SJCRH30 (cell line): ENCODE measurements at regions not wholly inside any gene's neighbourhood (a gene's known extent, or its start where the extent isn't known, plus 50 kb on each side); places are given as distances from the start of the nearest gene placed in this dataset.
"Not testable (repeated sequence)": the region's sequence is repeated elsewhere in the genome, so short reads cannot be mapped to it uniquely, and the experiment has no call there.

Experiments used
- DNase-seq, 2 experiments: peaks; one replicate each; pipeline ENCODE4 v3.0.0-alpha.2; 2015 to 2020
- H3K27ac ChIP-seq: fragments of 250-450 bp; sonication (Bioruptor Pico); 2 replicates; pipeline ENCODE4 v1.5.1; 2020; ENCODE audit warnings: mild to moderate bottlenecking, moderate library complexity
- H3K27me3 ChIP-seq: fragments of 250-450 bp; sonication (Bioruptor Pico); 2 replicates; pipeline ENCODE4 v1.5.1; 2020; ENCODE audit warnings: mild to moderate bottlenecking, moderate library complexity
- H3K36me3 ChIP-seq: fragments of 250-450 bp; sonication (Bioruptor Pico); 2 replicates; pipeline ENCODE4 v1.5.1; 2020; ENCODE audit warnings: mild to moderate bottlenecking, moderate library complexity
- H3K4me1 ChIP-seq: fragments of 250-450 bp; sonication (Bioruptor Pico); 2 replicates; pipeline ENCODE4 v1.5.1; 2020; ENCODE audit warnings: mild to moderate bottlenecking, moderate library complexity
- H3K4me3 ChIP-seq: fragments of 250-450 bp; sonication (Bioruptor Pico); 2 replicates; pipeline ENCODE4 v1.5.1; 2020; ENCODE audit warnings: mild to moderate bottlenecking, moderate library complexity
- H3K9me3 ChIP-seq: fragments of 250-450 bp; sonication (Bioruptor Pico); replicated peaks from 2 replicates; pipeline ENCODE4 v1.5.1; 2020; ENCODE audit warnings: mild to moderate bottlenecking, moderate library complexity

DNA sequence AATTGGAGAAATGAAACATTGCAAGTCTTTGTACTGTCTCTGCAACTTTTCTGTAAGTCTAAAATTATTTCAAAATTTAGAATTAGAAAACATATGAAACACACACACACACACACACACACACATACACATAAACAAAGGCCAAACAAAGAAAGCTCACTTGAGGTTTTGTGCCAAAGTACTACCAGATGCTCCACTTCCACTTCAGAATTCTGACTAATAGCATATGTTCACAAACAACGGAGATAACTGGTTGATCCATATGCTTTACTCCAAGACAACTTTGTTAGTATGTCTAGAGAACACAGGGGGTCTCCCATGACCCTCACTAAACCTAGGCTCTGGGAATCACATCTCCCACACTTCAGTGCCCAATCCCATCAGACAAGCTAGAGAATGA is 133.8 kb upstream of the CLEC14A start:
- no peak overlapping the region for H3K4me3 ChIP-seq
- H3K9me3 ChIP-seq, result no peaks in the 10 kb centered on the region
- H3K27me3 ChIP-seq, result no peaks in the 10 kb centered on the region
- H3K4me1 ChIP-seq, result no peaks in the 10 kb centered on the region
- H3K36me3 ChIP-seq, result no peaks in the 10 kb centered on the region
- H3K27ac ChIP-seq, result no peak overlapping the region
- DNase-seq, result no peak

DNA sequence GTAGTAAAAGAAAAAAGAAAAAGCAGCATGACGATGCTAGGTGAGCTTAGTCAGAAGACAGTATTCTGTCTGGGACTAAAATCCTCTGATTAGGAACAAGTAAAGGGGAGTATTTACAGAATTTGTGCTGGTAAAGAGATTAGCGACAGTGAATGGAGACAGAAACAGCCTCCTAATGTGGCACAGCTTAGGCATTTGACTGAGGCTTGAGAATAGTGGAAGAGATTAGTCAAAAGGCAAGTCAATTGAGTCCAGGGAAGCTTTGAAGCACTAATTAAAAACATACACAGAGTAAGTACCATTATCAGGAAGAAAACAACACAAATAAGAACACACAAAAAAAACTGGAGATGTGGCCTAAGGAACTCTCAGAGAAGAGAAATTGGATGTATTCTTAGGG is 131.9 kb upstream of the CLEC14A start:
- H3K4me3 ChIP-seq, result no peak overlapping the region
- no peak for DNase-seq
- no peaks in the 10 kb centered on the region for H3K4me1 ChIP-seq
- no peaks in the 10 kb centered on the region for H3K36me3 ChIP-seq
- H3K27ac ChIP-seq, result no peak overlapping the region
- no peaks in the 10 kb centered on the region for H3K27me3 ChIP-seq
- H3K9me3 ChIP-seq, result no peaks in the 10 kb centered on the region

DNA sequence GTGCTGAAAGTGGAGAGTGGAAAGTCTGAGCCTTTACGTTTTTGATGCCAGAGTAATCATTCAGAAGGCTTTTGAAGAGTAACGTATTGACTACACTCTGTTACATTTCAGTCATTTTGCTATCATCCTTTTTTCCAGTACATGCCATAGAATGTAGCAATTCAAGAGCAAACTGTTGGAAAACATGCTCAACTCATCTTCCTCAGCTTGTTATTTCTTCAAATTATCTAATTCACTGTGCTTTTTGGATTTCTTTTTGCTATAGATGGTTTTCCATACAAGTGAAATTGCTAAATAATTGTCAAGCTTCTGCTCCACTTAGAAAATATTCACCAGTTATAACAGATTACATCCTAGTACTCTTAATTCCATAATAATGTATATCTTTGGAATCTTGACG is 129.9 kb upstream of the CLEC14A start:
- peaks cover 12% of the 10 kb centered on the region for H3K9me3 ChIP-seq
- no peaks in the 10 kb centered on the region for H3K36me3 ChIP-seq
- no peak overlapping the region for H3K4me3 ChIP-seq
- H3K27me3 ChIP-seq, result no peaks in the 10 kb centered on the region
- DNase-seq, result no peak
- no peak overlapping the region for H3K27ac ChIP-seq
- H3K4me1 ChIP-seq, result no peaks in the 10 kb centered on the region

DNA sequence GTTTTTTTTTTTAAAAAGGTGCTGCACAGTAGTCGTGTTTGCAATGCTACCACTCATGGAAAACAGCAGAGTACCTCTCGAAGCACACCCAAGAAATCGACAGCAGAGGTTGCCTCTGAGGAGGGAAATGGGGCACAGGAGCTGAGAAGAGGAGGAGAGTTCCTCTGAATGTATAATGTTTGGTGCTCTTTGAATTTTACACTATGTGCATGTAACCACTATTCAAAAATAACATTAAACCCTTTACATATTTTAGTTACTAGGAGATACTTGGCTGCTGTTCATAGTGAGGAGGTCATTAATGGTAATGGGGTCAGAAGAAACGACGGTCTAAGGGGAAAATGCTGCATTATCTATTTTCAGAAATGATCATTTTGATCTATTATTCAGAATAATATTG is 129.4 kb upstream of the CLEC14A start:
- no peak for DNase-seq
- H3K27ac ChIP-seq, result no peak overlapping the region
- no peaks in the 10 kb centered on the region for H3K4me1 ChIP-seq
- H3K36me3 ChIP-seq, result no peaks in the 10 kb centered on the region
- no peaks in the 10 kb centered on the region for H3K27me3 ChIP-seq
- peaks cover 12% of the 10 kb centered on the region for H3K9me3 ChIP-seq
- H3K4me3 ChIP-seq, result no peak overlapping the region

DNA sequence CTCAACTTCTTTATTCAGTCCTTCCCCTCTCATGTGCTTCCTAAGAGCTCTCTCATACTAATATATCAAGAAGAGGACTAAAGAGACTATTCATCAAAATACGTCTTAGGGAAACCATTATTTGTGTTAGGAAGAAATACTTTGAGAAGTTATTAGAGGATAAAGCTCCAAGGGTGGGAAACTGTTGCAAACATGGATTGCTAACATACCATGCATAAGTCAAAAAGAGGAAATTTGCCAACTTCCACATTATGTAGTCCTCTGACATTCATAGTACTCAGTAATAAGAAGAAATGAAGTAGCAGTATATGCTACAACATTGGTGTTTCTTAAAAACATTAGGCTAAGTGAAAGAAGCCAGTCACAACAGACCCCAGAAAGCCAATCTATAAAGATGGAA is 128.8 kb upstream of the CLEC14A start:
- H3K36me3 ChIP-seq, result no peaks in the 10 kb centered on the region
- no peak overlapping the region for H3K27ac ChIP-seq
- H3K4me1 ChIP-seq, result no peaks in the 10 kb centered on the region
- DNase-seq, result no peak
- no peak overlapping the region for H3K4me3 ChIP-seq
- no peaks in the 10 kb centered on the region for H3K27me3 ChIP-seq
- H3K9me3 ChIP-seq, result peaks cover 12% of the 10 kb centered on the region

DNA sequence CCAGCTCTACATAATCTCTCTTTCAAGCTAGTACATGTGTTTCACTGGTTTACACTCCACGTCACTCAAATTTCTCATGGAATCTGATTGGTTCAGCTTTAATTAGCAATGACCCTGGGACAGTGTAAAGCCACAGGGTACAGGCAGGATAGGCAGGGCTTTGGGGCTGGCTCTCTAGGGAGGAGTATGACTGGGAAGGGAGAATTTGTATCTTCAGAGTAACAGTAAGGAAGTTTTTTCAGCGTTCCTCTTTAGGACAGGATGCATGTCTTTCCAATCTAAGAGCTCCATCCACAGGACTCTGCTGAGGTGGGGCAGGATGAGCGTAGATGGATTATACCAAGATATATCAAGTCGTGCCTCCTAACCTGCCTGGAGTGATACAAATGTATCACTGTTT is 112.0 kb upstream of the CLEC14A start:
- no peaks in the 10 kb centered on the region for H3K9me3 ChIP-seq
- H3K4me3 ChIP-seq, result no peak overlapping the region
- no peaks in the 10 kb centered on the region for H3K27me3 ChIP-seq
- H3K36me3 ChIP-seq, result no peaks in the 10 kb centered on the region
- no peak for DNase-seq
- no peak overlapping the region for H3K27ac ChIP-seq
- no peaks in the 10 kb centered on the region for H3K4me1 ChIP-seq

DNA sequence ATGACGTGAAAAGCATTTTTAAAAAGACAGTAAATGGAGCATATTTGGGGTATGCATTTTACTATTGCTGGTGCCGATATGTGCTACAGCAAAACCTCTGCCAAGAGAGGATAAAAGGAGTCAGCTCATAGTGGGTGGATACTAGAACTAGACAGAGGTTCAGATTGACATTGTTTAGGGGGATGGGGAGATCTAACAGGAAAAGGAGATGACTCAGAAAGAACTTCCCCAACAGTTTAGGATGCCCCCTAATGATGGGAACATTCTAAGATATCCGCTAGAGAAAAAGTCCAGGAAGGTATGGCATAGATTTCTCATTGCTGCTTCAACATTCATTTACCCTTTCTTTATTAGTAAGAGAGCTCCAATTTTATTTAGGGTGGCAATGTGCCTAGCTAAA is 110.5 kb upstream of the CLEC14A start:
- no peaks in the 10 kb centered on the region for H3K36me3 ChIP-seq
- H3K4me1 ChIP-seq, result no peaks in the 10 kb centered on the region
- H3K27ac ChIP-seq, result no peak overlapping the region
- no peaks in the 10 kb centered on the region for H3K9me3 ChIP-seq
- no peaks in the 10 kb centered on the region for H3K27me3 ChIP-seq
- DNase-seq, result no peak
- H3K4me3 ChIP-seq, result no peak overlapping the region

DNA sequence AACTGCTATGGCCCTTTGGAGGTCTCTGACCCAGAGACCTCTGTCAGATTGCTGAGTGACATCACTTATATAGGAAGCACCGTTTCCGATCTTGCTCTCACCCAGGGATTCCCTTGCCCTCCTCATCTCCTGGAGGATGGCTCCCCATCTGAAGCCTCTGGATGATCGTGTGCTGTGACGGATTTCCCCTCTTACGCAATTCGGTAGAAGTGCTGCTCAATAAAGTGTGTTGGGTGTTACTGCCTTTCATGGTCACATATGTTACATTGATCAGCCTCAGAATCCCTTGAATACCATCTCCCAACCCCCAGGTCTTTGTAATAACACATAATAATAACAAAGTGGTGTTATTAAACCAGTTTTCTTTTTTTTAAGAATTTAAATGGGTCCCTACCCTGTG is 107.3 kb upstream of the CLEC14A start:
- Histone ChIP-seq H3K4me1 (no peaks in the 10 kb centered on the region), H3K4me3 (no peak overlapping the region), H3K27ac (no peak overlapping the region), H3K9me3 (no peaks in the 10 kb centered on the region; the same call in 1 of the 2 replicates), H3K27me3 (no peaks in the 10 kb centered on the region), H3K36me3 (no peaks in the 10 kb centered on the region)
- DNase-seq, result no peak

DNA sequence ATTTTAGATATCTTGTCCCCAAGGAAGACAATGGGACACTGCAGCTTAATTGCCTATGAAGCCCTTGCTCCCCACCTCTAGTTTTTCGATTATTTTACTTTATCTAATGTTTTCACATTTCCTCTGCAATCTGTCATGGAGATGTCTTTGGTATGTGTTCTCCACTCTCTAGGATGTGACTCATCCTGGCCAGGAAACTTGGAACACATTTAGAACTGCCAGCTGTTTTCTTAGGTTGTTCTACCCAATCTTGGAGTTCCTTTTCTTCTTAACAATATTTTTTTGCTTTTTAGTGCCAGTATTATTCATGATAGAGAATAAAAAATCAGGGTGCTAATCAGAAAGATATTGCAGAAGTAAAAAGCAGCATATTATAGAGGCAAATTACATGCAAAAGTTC is 101.7 kb upstream of the CLEC14A start:
- H3K9me3 ChIP-seq, result peaks cover 6% of the 10 kb centered on the region
- H3K36me3 ChIP-seq, result no peaks in the 10 kb centered on the region
- peaks cover 4% of the 10 kb centered on the region; the same call in 1 of the 2 replicates for H3K4me1 ChIP-seq
- no peak overlapping the region for H3K27ac ChIP-seq
- no peak overlapping the region for H3K4me3 ChIP-seq
- peak in 1 of 2 experiments; percentile 9 for DNase-seq
- no peaks in the 10 kb centered on the region for H3K27me3 ChIP-seq

DNA sequence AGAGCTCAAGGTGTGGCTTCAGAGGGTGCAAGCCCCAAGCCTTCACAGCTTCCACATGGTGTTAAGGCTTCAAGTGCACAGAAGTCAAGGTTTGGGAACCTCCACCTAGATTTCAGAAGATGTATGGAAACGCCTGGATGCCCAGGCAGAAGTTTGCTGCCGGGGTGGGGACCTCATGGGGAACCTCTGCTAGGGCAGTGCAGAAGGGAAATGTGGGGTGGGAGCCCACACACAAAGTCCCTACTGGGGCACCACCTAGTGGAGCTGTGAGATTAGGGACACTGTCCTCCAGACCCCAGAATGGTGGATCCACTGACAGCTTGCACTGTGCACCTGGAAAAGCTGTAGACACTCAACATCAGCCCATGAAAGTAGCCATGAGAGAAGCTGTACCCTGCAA is 99.6 kb upstream of the CLEC14A start:
- DNase-seq, result peak in 1 of 2 experiments; percentile 4
- H3K27me3 ChIP-seq, H3K27ac ChIP-seq, H3K36me3 ChIP-seq, H3K4me1 ChIP-seq, H3K9me3 ChIP-seq, H3K4me3 ChIP-seq: not testable (repeated sequence)

DNA sequence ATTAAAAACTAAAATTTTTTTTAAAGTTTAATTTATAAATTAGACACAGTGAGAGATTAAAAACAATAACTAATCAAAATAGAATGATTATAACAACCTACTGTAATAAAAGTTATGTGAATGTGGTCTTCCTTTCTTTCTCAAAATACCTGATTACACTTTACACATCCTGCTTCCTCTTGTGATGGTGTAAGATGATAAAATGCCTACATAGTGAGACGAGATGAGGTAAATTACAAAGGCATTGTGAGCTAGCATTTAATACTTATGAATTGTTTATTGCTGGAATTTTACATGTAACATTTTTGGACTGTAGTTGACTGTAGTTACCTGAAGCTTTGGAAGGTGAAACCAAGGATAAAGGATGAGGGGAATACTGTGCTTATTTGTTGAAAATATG is 94.2 kb upstream of the CLEC14A start:
- no peaks in the 10 kb centered on the region for H3K4me1 ChIP-seq
- no peaks in the 10 kb centered on the region for H3K9me3 ChIP-seq
- no peaks in the 10 kb centered on the region; the same call in 1 of the 2 replicates for H3K36me3 ChIP-seq
- H3K27ac ChIP-seq, result no peak overlapping the region
- H3K27me3 ChIP-seq, result no peaks in the 10 kb centered on the region
- H3K4me3 ChIP-seq, result no peak overlapping the region
- DNase-seq, result no peak

DNA sequence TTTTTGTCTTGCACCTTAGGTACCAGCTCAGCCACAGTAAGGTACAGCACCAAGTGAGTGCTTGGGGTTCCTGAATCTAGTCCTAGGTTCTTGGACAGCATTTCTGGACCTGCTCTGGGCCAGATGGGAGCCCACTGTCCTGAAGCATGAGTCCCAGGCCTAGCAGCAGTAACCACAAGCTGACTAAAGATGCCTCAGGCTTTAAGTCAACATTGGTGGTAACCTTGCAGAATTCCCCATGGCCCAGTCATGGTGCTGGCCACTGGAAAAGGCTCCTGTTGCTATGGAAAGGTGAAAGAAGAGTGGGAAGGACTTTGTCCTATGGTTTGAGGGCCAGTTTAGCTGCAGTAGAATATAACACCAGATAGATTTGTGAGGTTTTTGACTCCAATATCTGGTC is 86.9 kb upstream of the CLEC14A start:
- H3K36me3 ChIP-seq, result no peaks in the 10 kb centered on the region
- H3K27me3 ChIP-seq, result no peaks in the 10 kb centered on the region
- no peaks in the 10 kb centered on the region for H3K4me1 ChIP-seq
- H3K27ac ChIP-seq, result no peak overlapping the region
- H3K9me3 ChIP-seq, result no peaks in the 10 kb centered on the region
- DNase-seq, result no peak
- H3K4me3 ChIP-seq, result no peak overlapping the region

DNA sequence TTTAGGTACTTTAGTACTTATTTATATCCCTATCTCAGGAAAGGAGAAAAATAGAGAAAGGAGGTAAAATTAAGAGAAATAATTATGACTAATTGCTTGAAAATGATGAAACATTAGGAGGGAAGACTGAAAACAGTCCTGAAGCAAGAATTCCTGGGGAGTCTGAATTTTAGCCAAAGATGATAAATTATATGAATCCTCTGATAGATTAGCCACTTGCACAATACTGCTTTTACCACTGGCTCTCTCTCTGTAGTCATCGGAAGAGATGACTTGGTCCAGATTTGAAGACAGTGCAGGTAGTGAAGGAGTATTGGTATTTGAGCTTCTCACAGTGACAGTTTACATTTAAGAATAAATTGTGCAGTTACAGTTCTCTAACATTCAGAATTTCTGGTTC is 83.8 kb upstream of the CLEC14A start:
- Histone ChIP-seq H3K36me3 (no peaks in the 10 kb centered on the region), H3K27me3 (no peaks in the 10 kb centered on the region), H3K4me3 (no peak overlapping the region), H3K9me3 (no peaks in the 10 kb centered on the region), H3K4me1 (no peaks in the 10 kb centered on the region), H3K27ac (no peak overlapping the region)
- no peak for DNase-seq

DNA sequence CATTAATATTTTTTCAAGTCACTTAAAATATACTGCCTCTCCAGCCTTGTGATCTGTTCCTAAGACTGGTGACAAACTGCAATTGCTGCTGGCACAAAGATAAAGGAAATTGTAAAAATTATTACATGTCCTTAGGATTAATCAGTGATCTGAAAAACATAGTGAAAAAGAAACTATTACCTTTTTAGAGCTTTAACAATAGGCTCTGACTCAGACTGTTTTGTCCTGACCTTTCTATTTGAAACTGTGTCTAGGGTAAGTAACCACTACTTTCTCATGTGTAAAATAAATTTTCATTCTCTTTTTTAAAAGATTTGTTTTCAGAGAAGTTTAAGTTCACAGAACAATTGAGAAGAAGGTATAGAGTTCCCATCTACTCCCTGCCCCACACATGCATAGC is 80.4 kb upstream of the CLEC14A start:
- H3K36me3 ChIP-seq, result no peaks in the 10 kb centered on the region
- no peaks in the 10 kb centered on the region for H3K4me1 ChIP-seq
- DNase-seq, result no peak
- H3K9me3 ChIP-seq, result no peaks in the 10 kb centered on the region
- no peak overlapping the region for H3K27ac ChIP-seq
- H3K4me3 ChIP-seq, result no peak overlapping the region
- no peaks in the 10 kb centered on the region for H3K27me3 ChIP-seq

DNA sequence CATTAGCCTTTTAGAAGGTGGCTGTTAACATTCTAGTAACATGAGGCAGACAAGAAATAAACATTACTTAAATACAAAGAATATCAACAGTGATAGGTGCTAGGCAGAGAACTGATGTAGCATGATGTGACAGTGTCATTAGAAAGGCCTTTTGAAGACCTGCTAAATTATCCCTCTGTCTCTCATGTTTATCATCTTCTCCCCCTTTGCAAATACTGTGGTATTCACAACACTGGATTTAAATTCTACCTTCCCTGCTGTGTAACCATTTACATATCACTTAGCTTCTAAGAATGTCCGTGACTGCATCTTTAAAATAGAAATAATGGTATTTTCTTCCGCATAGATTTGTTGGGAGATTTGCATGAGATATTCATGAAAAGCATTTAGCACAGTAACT is 74.4 kb upstream of the CLEC14A start:
- H3K4me3 ChIP-seq, result no peak overlapping the region
- DNase-seq, result no peak
- H3K27ac ChIP-seq, result no peak overlapping the region
- H3K36me3 ChIP-seq, result no peaks in the 10 kb centered on the region
- no peaks in the 10 kb centered on the region for H3K27me3 ChIP-seq
- H3K4me1 ChIP-seq, result no peaks in the 10 kb centered on the region
- 0 out of 2 replicates have a peak, but pooled peaks cover 1% of the 10 kb centered on the region for H3K9me3 ChIP-seq

DNA sequence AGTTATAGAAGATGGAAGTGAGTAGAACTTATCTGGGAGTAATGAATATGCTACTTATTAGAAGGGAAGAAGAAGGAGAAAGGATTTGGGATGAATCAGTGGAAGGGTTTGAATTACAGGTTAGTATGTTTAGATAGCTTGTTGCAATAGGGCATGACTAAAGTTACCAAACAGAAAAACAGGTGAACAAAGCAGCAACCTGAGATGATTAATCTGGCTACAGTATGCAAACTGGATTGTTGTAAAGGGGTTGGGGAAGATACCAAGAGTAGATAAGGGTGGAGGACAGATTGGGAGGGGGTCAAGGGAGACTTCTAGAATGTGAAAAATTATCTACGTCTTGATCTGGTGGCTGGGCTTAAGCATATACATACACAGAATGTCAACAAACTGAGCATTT is 73.4 kb upstream of the CLEC14A start:
- Histone ChIP-seq H3K27ac (no peak overlapping the region), H3K36me3 (no peaks in the 10 kb centered on the region), H3K4me1 (no peaks in the 10 kb centered on the region), H3K27me3 (no peaks in the 10 kb centered on the region), H3K4me3 (no peak overlapping the region), H3K9me3 (0 out of 2 replicates have a peak, but pooled peaks cover 3% of the 10 kb centered on the region)
- no peak for DNase-seq

DNA sequence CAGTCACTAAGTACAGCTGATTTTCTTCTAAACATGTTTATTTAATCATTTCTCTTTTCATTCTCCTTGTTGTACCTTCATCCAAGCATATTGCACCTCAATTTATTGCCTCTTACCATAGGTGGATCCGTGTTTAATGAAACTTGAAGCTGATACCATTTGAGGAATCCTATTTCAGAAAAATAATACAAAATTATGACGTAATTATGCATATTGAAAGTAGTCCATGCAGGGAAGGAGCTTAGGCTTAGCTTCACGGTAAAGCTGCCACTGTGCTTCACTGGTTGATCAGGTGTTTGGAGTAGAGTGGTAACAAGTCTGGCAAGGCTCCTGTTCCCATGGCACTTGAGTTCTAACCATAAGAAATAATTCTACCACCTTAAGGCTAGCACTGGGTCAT is 61.0 kb upstream of the CLEC14A start:
- Histone ChIP-seq H3K4me3 (no peak overlapping the region), H3K9me3 (no peaks in the 10 kb centered on the region), H3K4me1 (no peaks in the 10 kb centered on the region), H3K36me3 (no peaks in the 10 kb centered on the region), H3K27ac (no peak overlapping the region), H3K27me3 (no peaks in the 10 kb centered on the region)
- DNase-seq, result no peak
